Endodermal cell (in vitro differentiated cells): ENCODE measurements at regions not wholly inside any gene's neighbourhood (a gene's known extent, or its start where the extent isn't known, plus 50 kb on each side); places are given as distances from the start of the nearest gene placed in this dataset.

Experiments
- DNase-seq: peaks from one replicate; pipeline ENCODE4 v3.0.0-alpha.2; 2017
- H3K27ac ChIP-seq: 2 replicates; pipeline ENCODE4 v1.5.1; 2013; ENCODE audit warnings: mild to moderate bottlenecking, low read depth, low read length, moderate library complexity
- H3K27me3 ChIP-seq: 2 replicates; pipeline ENCODE4 v1.6.1; 2013; ENCODE audit warnings: mild to moderate bottlenecking, low read length, moderate library complexity; ENCODE audit not compliant: insufficient read depth, control insufficient read depth, poor library complexity, severe bottlenecking
- H3K36me3 ChIP-seq: 2 replicates; pipeline ENCODE4 v1.7.0; 2013; ENCODE audit warnings: mild to moderate bottlenecking, low read length, moderate library complexity; ENCODE audit not compliant: control insufficient read depth, insufficient read depth
- H3K4me1 ChIP-seq: one replicate; pipeline ENCODE4 v1.7.0; 2013; ENCODE audit warnings: low read length; ENCODE audit not compliant: control insufficient read depth, insufficient read depth
- H3K4me3 ChIP-seq: 2 replicates; pipeline ENCODE4 v1.5.1; 2013; ENCODE audit warnings: mild to moderate bottlenecking, low read length, moderate library complexity
- H3K9ac ChIP-seq: 2 replicates; pipeline ENCODE4 v1.6.1; 2013; ENCODE audit warnings: mild to moderate bottlenecking, low read length, moderate library complexity; ENCODE audit not compliant: poor library complexity, severe bottlenecking; ENCODE audit errors: extremely low read depth
- H3K9me3 ChIP-seq: 2 replicates; pipeline ENCODE4 v1.6.1; 2013; ENCODE audit warnings: mild to moderate bottlenecking, low read length, moderate library complexity; ENCODE audit not compliant: control insufficient read depth
- H3K27ac Mint-ChIP-seq: 2 replicates; pipeline ENCODE4 v1.8.0; 2020; ENCODE audit warnings: mixed read lengths
- H3K27me3 Mint-ChIP-seq: 2 replicates; pipeline ENCODE4 v1.8.0; 2021; ENCODE audit warnings: mild to moderate bottlenecking, mixed read lengths; ENCODE audit not compliant: insufficient read depth
- H3K36me3 Mint-ChIP-seq: 2 replicates; pipeline ENCODE4 v1.8.0; 2020; ENCODE audit warnings: low read depth, mixed read lengths
- H3K4me1 Mint-ChIP-seq: 2 replicates; pipeline ENCODE4 v1.8.0; 2020; ENCODE audit warnings: mixed read lengths
- H3K4me3 Mint-ChIP-seq: 2 replicates; pipeline ENCODE4 v1.8.0; 2020; ENCODE audit warnings: mild to moderate bottlenecking, moderate library complexity, mixed read lengths
- H3K9me3 Mint-ChIP-seq: 2 replicates; pipeline ENCODE4 v1.8.0; 2020; ENCODE audit warnings: mild to moderate bottlenecking, mixed read lengths
- WGBS, 2 experiments: methylation state at CpG; one replicate each; pipeline versions ENCODE4 v1.1.5 to v1.1.7; 2013; ENCODE audit warnings: missing lambda C conversion rate in 2 of 2, mixed read lengths in 1 of 2; ENCODE audit not compliant: insufficient coverage in 1 of 2, insufficient read length in 1 of 2; 5-methylcytosine and 5-hydroxymethylcytosine counted together
- TF ChIP-seq, protein P1 (sequence below): fragments of 200-600 bp; sonication (generic); conservative IDR thresholded peaks from 2 replicates; pipeline ENCODE4 v1.5.0; 2021; ENCODE audit warnings: antibody characterized with exemption, mild to moderate bottlenecking

DNA sequence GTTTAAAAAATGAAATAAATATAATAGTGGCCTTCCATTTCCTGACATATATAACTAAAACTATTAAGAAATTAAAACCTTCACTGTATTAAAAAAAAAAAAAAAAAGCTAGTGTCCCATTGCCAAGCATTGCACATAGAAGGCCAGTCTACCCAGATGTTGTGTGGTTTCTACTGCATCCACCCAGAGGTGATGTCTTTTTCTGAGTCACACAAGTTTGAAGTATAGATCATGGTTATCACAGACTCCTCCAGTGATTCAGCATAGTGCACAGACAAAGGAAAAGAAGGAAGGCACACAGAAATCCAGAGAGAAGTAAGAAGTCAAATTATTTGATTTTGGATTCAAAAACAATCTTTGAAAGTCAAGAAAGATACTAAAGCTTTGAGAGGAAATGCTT lies 429.0 kb downstream of the ETV1 start:
- DNase-seq, result no peak
- no peaks in the 10 kb centered on the region for H3K27me3 Mint-ChIP-seq
- peaks cover 7% of the 10 kb centered on the region for H3K4me1 Mint-ChIP-seq
- TF ChIP-seq, protein P1, sequence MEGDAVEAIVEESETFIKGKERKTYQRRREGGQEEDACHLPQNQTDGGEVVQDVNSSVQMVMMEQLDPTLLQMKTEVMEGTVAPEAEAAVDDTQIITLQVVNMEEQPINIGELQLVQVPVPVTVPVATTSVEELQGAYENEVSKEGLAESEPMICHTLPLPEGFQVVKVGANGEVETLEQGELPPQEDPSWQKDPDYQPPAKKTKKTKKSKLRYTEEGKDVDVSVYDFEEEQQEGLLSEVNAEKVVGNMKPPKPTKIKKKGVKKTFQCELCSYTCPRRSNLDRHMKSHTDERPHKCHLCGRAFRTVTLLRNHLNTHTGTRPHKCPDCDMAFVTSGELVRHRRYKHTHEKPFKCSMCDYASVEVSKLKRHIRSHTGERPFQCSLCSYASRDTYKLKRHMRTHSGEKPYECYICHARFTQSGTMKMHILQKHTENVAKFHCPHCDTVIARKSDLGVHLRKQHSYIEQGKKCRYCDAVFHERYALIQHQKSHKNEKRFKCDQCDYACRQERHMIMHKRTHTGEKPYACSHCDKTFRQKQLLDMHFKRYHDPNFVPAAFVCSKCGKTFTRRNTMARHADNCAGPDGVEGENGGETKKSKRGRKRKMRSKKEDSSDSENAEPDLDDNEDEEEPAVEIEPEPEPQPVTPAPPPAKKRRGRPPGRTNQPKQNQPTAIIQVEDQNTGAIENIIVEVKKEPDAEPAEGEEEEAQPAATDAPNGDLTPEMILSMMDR, result no peak
- H3K36me3 Mint-ChIP-seq, result no peaks in the 10 kb centered on the region
- no peaks in the 10 kb centered on the region for H3K36me3 ChIP-seq
- H3K27me3 ChIP-seq, result no peaks in the 10 kb centered on the region
- no peak overlapping the region for H3K27ac Mint-ChIP-seq
- no peak overlapping the region for H3K4me3 Mint-ChIP-seq
- H3K9ac ChIP-seq, result no peak overlapping the region
- no peak overlapping the region for H3K4me3 ChIP-seq
- H3K4me1 ChIP-seq, result no peaks in the 10 kb centered on the region
- H3K9me3 ChIP-seq, result no peaks in the 10 kb centered on the region
- no peak overlapping the region for H3K27ac ChIP-seq
- no peaks in the 10 kb centered on the region for H3K9me3 Mint-ChIP-seq

DNA sequence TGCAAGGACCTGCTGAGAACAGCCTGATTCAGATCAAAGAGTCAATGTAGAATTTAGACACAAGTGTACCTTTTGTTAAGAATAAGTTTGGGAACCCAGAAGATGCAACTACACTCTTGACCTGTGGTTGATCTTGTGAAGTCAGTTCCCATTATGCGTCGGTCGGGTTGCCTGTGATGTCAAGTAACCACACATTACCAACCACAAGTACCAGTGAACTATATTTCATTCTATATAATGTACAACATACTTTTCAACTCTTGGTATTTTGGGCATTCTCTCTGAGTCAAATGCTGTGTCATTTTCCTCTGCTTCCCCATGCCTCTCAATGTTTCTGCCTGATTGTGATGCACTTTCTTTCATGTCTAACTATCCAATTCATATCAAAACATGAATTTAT lies 426.2 kb downstream of the ETV1 start:
- Mint-ChIP-seq H3K4me3 (no peak overlapping the region), H3K9me3 (no peaks in the 10 kb centered on the region), H3K27ac (no peak overlapping the region), H3K36me3 (no peaks in the 10 kb centered on the region), H3K27me3 (no peaks in the 10 kb centered on the region), H3K4me1 (no peaks in the 10 kb centered on the region)
- 87 to 97% methylated on average over 3 of the region's 3 CpGs for WGBS, 2 experiments
- TF ChIP-seq, protein P1, result no peak
- no peak overlapping the region for H3K27ac ChIP-seq
- H3K27me3 ChIP-seq, result no peaks in the 10 kb centered on the region
- DNase-seq, result no peak
- H3K36me3 ChIP-seq, result no peaks in the 10 kb centered on the region
- no peak overlapping the region for H3K9ac ChIP-seq
- H3K4me3 ChIP-seq, result no peak overlapping the region
- H3K9me3 ChIP-seq, result no peaks in the 10 kb centered on the region
- H3K4me1 ChIP-seq, result no peaks in the 10 kb centered on the region

DNA sequence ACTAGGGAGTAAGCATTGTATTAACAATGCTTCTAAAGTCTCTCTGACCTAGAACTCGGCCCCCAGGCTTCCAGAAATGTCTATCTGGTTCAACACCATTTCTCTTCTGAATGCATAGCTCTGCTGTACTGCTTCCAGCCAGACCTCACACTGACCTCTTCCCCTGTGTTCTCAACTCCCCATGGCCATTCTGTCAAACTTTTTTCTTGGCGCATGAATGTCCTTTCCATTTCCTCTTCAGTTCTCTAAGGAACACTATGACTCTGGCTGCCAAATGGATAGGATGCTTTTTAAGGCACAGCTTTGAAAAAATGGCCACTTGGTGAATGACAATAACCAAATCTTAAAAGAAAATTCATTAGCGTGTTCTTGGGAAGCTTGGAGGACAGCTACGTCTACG lies 425.8 kb downstream of the ETV1 start:
- no peak for DNase-seq
- TF ChIP-seq, protein P1, result no peak
- no peaks in the 10 kb centered on the region for H3K36me3 Mint-ChIP-seq
- H3K9ac ChIP-seq, result no peak overlapping the region
- no peaks in the 10 kb centered on the region for H3K27me3 Mint-ChIP-seq
- H3K4me1 ChIP-seq, result no peaks in the 10 kb centered on the region
- H3K27ac ChIP-seq, result no peak overlapping the region
- 93 to 97% methylated on average over 5 of the region's 5 CpGs for WGBS, 2 experiments
- H3K4me3 Mint-ChIP-seq, result no peak overlapping the region
- H3K9me3 ChIP-seq, result no peaks in the 10 kb centered on the region
- H3K36me3 ChIP-seq, result no peaks in the 10 kb centered on the region
- no peaks in the 10 kb centered on the region for H3K27me3 ChIP-seq
- no peak overlapping the region for H3K4me3 ChIP-seq
- no peaks in the 10 kb centered on the region for H3K4me1 Mint-ChIP-seq
- H3K9me3 Mint-ChIP-seq, result no peaks in the 10 kb centered on the region
- H3K27ac Mint-ChIP-seq, result no peak overlapping the region
